AG09309 (cell line): ENCODE measurements at regions not wholly inside any gene's neighbourhood (a gene's known extent, or its start where the extent isn't known, plus 50 kb on each side); places are given as distances from the start of the nearest gene placed in this dataset.
A peak's percentile ranks its signal among the peaks of the same experiment; 100 is the strongest.
"Not testable (repeated sequence)": the region's sequence is repeated elsewhere in the genome, so short reads cannot be mapped to it uniquely, and the experiment has no call there.

ENCODE experiments used
- DNase-seq: peaks from one replicate; pipeline ENCODE4 v3.0.0-alpha.2; 2010; ENCODE audit warnings: low read depth
- H3K4me3 ChIP-seq: 2 replicates; pipeline ENCODE4 v1.5.1; 2011; ENCODE audit warnings: mild to moderate bottlenecking, low read depth, low read length, moderate library complexity; ENCODE audit not compliant: control insufficient read depth
- CTCF ChIP-seq: IDR thresholded peaks from 2 replicates; pipeline ENCODE4 v1.5.1; 2011; ENCODE audit warnings: mild to moderate bottlenecking, low read depth, low read length, inconsistent platforms; ENCODE audit not compliant: insufficient read depth, control insufficient read depth; ENCODE audit errors: missing control alignments

- no peak for TF ChIP-seq CTCF
- H3K4me3 ChIP-seq, result no peak overlapping the region
- DNase-seq, result no peak
These were observed 136.4 kb downstream of the OR2B2 start for GRCh38 chr6:27775796-27776184.

- H3K4me3 ChIP-seq, DNase-seq: not testable (repeated sequence)
These were observed 136.9 kb downstream of the OR2B2 start for GRCh38 chr6:27775138-27775795.

- not testable (repeated sequence) for DNase-seq, H3K4me3 ChIP-seq
These were observed 138.0 kb downstream of the OR2B2 start for GRCh38 chr6:27774264-27774600.

- not testable (repeated sequence) for DNase-seq
These were observed 138.5 kb downstream of the OR2B2 start for GRCh38 chr6:27773542-27774263.

GRCh38 chr6:27772261-27773001 is 139.8 kb downstream of the OR2B2 start:
- DNase-seq, result peak; percentile 53
- no peak overlapping the region for H3K4me3 ChIP-seq
- TF ChIP-seq CTCF, result peak; percentile 99

More at GRCh38 chr6:27773542-27774263, 138.5 kb downstream of the OR2B2 start:
- H3K4me3 ChIP-seq, result not testable (repeated sequence)

GRCh38 chr6:27771235-27771634 is 141.0 kb downstream of the OR2B2 start:
- no peak for DNase-seq
- no peak overlapping the region for H3K4me3 ChIP-seq
- TF ChIP-seq CTCF, result no peak

- no peak for TF ChIP-seq CTCF
- H3K4me3 ChIP-seq, result no peak overlapping the region
- no peak for DNase-seq
These were observed 141.5 kb downstream of the OR2B2 start for GRCh38 chr6:27770724-27771123.

- DNase-seq, result no peak
- no peak for TF ChIP-seq CTCF
- no peak overlapping the region for H3K4me3 ChIP-seq
These were observed 143.6 kb downstream of the OR2B2 start for GRCh38 chr6:27768556-27768955.
